MM.1S (cell line): ENCODE measurements at regions not wholly inside any gene's neighbourhood (a gene's known extent, or its start where the extent isn't known, plus 50 kb on each side); places are given as distances from the start of the nearest gene placed in this dataset.

Experiments
- DNase-seq: peaks from one replicate; pipeline ENCODE4 v3.0.0-alpha.2; 2015
- H2AFZ ChIP-seq: fragments of 300-600 bp; sonication (generic); 2 replicates; pipeline ENCODE4 v1.6.0; 2016; ENCODE audit warnings: antibody characterized with exemption, low read length
- H3F3A ChIP-seq: fragments of 300-600 bp; sonication (generic); 2 replicates; pipeline ENCODE4 v1.6.1; 2016; ENCODE audit warnings: mild to moderate bottlenecking, antibody characterized with exemption, low read length, moderate library complexity, mixed read lengths; ENCODE audit not compliant: insufficient read depth
- H3K27ac ChIP-seq: fragments of 300-600 bp; sonication (generic); 2 replicates; pipeline ENCODE4 v1.5.1; 2016; ENCODE audit warnings: mild to moderate bottlenecking, low read length
- H3K27me3 ChIP-seq: fragments of 300-600 bp; sonication (generic); replicated peaks from 2 replicates; pipeline ENCODE4 v1.6.0; 2016; ENCODE audit warnings: low read length; ENCODE audit not compliant: insufficient read depth
- H3K36me3 ChIP-seq: fragments of 300-600 bp; sonication (generic); replicated peaks from 2 replicates; pipeline ENCODE4 v1.6.1; 2016; ENCODE audit warnings: mild to moderate bottlenecking, low read length, mixed read lengths; ENCODE audit not compliant: insufficient read depth
- H3K4me1 ChIP-seq: fragments of 300-600 bp; sonication (generic); 2 replicates; pipeline ENCODE4 v1.6.1; 2016; ENCODE audit warnings: low read length, mixed read lengths
- H3K4me2 ChIP-seq: fragments of 300-600 bp; sonication (generic); 2 replicates; pipeline ENCODE4 v1.6.0; 2016; ENCODE audit warnings: low read depth, low read length
- H3K4me3 ChIP-seq: fragments of 300-600 bp; sonication (generic); 2 replicates; pipeline ENCODE4 v1.5.1; 2016; ENCODE audit warnings: low read length, mixed read lengths
- H3K79me2 ChIP-seq: fragments of 300-600 bp; sonication (generic); 2 replicates; pipeline ENCODE4 v1.6.1; 2016; ENCODE audit warnings: mixed run types, low read length, mixed read lengths
- H3K9ac ChIP-seq: fragments of 300-600 bp; sonication (generic); 2 replicates; pipeline ENCODE4 v1.6.1; 2016; ENCODE audit warnings: low read length, mixed read lengths
- H3K9me2 ChIP-seq: fragments of 300-600 bp; sonication (generic); replicated peaks from 2 replicates; pipeline ENCODE4 v1.6.1; 2016; ENCODE audit warnings: mild to moderate bottlenecking, low read length, mixed read lengths; ENCODE audit not compliant: insufficient read depth
- H3K9me3 ChIP-seq: fragments of 300-600 bp; sonication (generic); replicated peaks from 2 replicates; pipeline ENCODE4 v1.6.1; 2016; ENCODE audit warnings: mild to moderate bottlenecking, low read length, mixed read lengths; ENCODE audit not compliant: insufficient read depth
- H4K20me1 ChIP-seq: fragments of 300-600 bp; sonication (generic); 2 replicates; pipeline ENCODE4 v1.6.1; 2016; ENCODE audit warnings: mild to moderate bottlenecking, low read length, moderate library complexity, mixed read lengths; ENCODE audit not compliant: insufficient read depth
- CTCF ChIP-seq: fragments of 300-600 bp; sonication (generic); IDR thresholded peaks from 2 replicates; pipeline ENCODE4 v1.5.1; 2016; ENCODE audit warnings: antibody characterized with exemption, low read length, mixed read lengths
- EZH2 ChIP-seq: fragments of 300-600 bp; sonication (generic); optimal IDR thresholded peaks from 2 replicates; pipeline ENCODE3; 2017; ENCODE audit warnings: low read depth, mild to moderate bottlenecking, antibody characterized with exemption, low read length, mixed read lengths
- EZH2phosphoT487 ChIP-seq: fragments of 300-600 bp; sonication (generic); IDR thresholded peaks from 2 replicates; pipeline ENCODE4 v1.6.1; 2018; ENCODE audit warnings: antibody characterized with exemption, low read length

DNA sequence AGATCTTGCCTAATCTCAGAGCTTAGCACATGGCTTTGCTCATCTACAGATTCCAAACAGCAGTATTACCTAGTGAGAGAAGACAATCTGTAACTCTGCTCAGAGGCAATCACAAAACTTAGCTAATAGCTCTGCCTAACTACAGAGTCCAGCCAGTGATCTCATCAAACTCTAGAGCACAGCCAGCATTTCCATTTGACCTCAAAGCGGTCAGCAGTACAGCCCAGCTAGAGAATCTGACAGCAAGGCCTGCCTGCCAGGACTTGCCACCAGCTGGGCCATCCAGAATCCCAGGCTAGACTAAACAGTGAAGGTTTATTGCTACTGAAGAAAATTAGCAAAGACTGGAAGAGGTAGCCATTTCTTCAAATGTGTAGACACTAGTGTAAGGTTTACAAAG, 217.9 kb upstream of the VLDLR start:
- no peak overlapping the region for H3K27ac ChIP-seq
- no peaks in the 10 kb centered on the region for H3K36me3 ChIP-seq
- H3K9me3 ChIP-seq, result no peaks in the 10 kb centered on the region
- H2AFZ ChIP-seq, result no peak overlapping the region
- no peaks in the 10 kb centered on the region for H4K20me1 ChIP-seq
- H3F3A ChIP-seq, result no peaks in the 10 kb centered on the region
- H3K4me2 ChIP-seq, result no peak overlapping the region
- no peaks in the 10 kb centered on the region for H3K27me3 ChIP-seq
- H3K4me1 ChIP-seq, result no peaks in the 10 kb centered on the region
- H3K79me2 ChIP-seq, result no peaks in the 10 kb centered on the region
- H3K9me2 ChIP-seq, result no peaks in the 10 kb centered on the region
- no peak overlapping the region for H3K9ac ChIP-seq
- TF ChIP-seq EZH2 (no peak), EZH2phosphoT487 (no peak), CTCF (no peak)
- no peak for DNase-seq
- no peak overlapping the region for H3K4me3 ChIP-seq

DNA sequence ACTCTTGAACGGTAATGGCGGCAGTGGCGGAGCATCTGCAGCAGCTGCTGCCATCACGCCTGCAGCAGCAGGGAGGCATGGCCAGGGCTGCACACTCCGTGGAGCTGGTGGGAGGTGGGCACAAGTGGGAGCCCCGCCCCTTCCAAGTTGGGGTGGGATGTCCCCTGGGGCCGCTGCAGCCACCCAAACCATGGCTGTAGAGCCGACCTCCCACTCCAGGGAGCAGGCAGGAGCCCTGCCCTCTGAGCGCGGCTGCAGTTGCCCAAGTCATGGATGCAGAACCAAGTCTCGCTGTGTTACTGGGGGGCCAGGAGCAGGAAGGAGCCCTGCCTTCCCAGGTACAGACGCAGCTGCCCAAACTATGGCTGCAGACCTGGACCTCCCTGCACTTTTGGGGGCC, 215.3 kb upstream of the VLDLR start:
- H3K27ac ChIP-seq, result no peak overlapping the region
- no peaks in the 10 kb centered on the region for H3K36me3 ChIP-seq
- no peak for DNase-seq
- H4K20me1 ChIP-seq, result no peaks in the 10 kb centered on the region
- no peaks in the 10 kb centered on the region for H3K27me3 ChIP-seq
- no peak overlapping the region for H2AFZ ChIP-seq
- no peak overlapping the region for H3K9ac ChIP-seq
- no peaks in the 10 kb centered on the region for H3K9me2 ChIP-seq
- no peaks in the 10 kb centered on the region for H3F3A ChIP-seq
- H3K4me1 ChIP-seq, result no peaks in the 10 kb centered on the region
- H3K4me3 ChIP-seq, result no peak overlapping the region
- no peaks in the 10 kb centered on the region for H3K9me3 ChIP-seq
- no peaks in the 10 kb centered on the region for H3K79me2 ChIP-seq
- TF ChIP-seq CTCF (no peak), EZH2phosphoT487 (no peak), EZH2 (no peak)
- H3K4me2 ChIP-seq, result no peak overlapping the region

- Histone ChIP-seq H3K9me2 (no peaks in the 10 kb centered on the region), H3K27ac (no peak overlapping the region), H3K9me3 (no peaks in the 10 kb centered on the region), H2AFZ (no peak overlapping the region), H3K4me3 (no peak overlapping the region), H4K20me1 (no peaks in the 10 kb centered on the region), H3K79me2 (no peaks in the 10 kb centered on the region), H3K27me3 (no peaks in the 10 kb centered on the region), H3K4me2 (no peak overlapping the region), H3K9ac (no peak overlapping the region), H3K36me3 (no peaks in the 10 kb centered on the region), H3F3A (no peaks in the 10 kb centered on the region), H3K4me1 (no peaks in the 10 kb centered on the region)
- TF ChIP-seq EZH2phosphoT487 (no peak), EZH2 (no peak), CTCF (no peak)
- DNase-seq, result no peak
Measured at GRCh38 chr9:2407450-2407849, 214.1 kb upstream of the VLDLR start.
